ENCODE measurements at regions not wholly inside any gene's neighbourhood (a gene's known extent, or its start where the extent isn't known, plus 50 kb on each side); places are given as distances from the start of the nearest gene placed in this dataset.

- TF ChIP-seq POLR2A (IDR thresholded peaks at IDR 0.05) = no peak
- TF ChIP-seq CTCF (IDR thresholded peaks at IDR 0.05) = no peak
Observed at GRCh38 chr18:38475686-38476085, 910.1 kb upstream of the CELF4 start.
